Left renal pelvis (tissue), 4 donors: ENCODE measurements at regions not wholly inside any gene's neighbourhood (a gene's known extent, or its start where the extent isn't known, plus 50 kb on each side); places are given as distances from the start of the nearest gene placed in this dataset.
"Not testable (repeated sequence)": the region's sequence is repeated elsewhere in the genome, so short reads cannot be mapped to it uniquely, and the experiment has no call there.

ENCODE experiments used
- DNase-seq, 4 donors: peaks; one replicate each; pipeline ENCODE4 v3.0.0-alpha.2; 2013; ENCODE audit warnings: low read depth in 4 of 4, low spot score in 3 of 4

GRCh38 chr16:29139901-29140855 is 155.3 kb downstream of the LAT start:
- not testable (repeated sequence) for DNase-seq

GRCh38 chr16:29139261-29139802 is 154.5 kb downstream of the LAT start:
- DNase-seq = no peak

- not testable (repeated sequence) for DNase-seq
These were observed 153.8 kb downstream of the LAT start for GRCh38 chr16:29138698-29139097.

GRCh38 chr16:29137894-29138662 is 153.2 kb downstream of the LAT start:
- DNase-seq = not testable (repeated sequence)

- DNase-seq = not testable (repeated sequence)
These were observed 152.6 kb downstream of the LAT start for GRCh38 chr16:29137461-29137860.

GRCh38 chr16:29136916-29137315 is 152.1 kb downstream of the LAT start:
- not testable (repeated sequence) for DNase-seq

- DNase-seq = not testable (repeated sequence)
These were observed 151.3 kb downstream of the LAT start for GRCh38 chr16:29136046-29136696.

GRCh38 chr16:29135098-29135497 is 150.2 kb downstream of the LAT start:
- not testable (repeated sequence) for DNase-seq

GRCh38 chr16:29133681-29134430 is 149.0 kb downstream of the LAT start:
- DNase-seq = not testable (repeated sequence)

GRCh38 chr16:29132869-29133268 is 148.0 kb downstream of the LAT start:
- DNase-seq = not testable (repeated sequence)

- not testable (repeated sequence) for DNase-seq
These were observed 147.6 kb downstream of the LAT start for GRCh38 chr16:29132444-29132843.

GRCh38 chr16:29130901-29131851 is 146.3 kb downstream of the LAT start:
- DNase-seq = not testable (repeated sequence)

GRCh38 chr16:29130131-29130711 is 145.4 kb downstream of the LAT start:
- not testable (repeated sequence) for DNase-seq

- DNase-seq = not testable (repeated sequence)
These were observed 144.7 kb downstream of the LAT start for GRCh38 chr16:29129458-29130038.

GRCh38 chr16:29128732-29129457 is 144.0 kb downstream of the LAT start:
- not testable (repeated sequence) for DNase-seq

- not testable (repeated sequence) for DNase-seq
These were observed 143.1 kb downstream of the LAT start for GRCh38 chr16:29127806-29128420.

GRCh38 chr16:29126616-29127015 is 141.8 kb downstream of the LAT start:
- no peak for DNase-seq
